Adipocyte (in vitro differentiated cells): ENCODE measurements at regions not wholly inside any gene's neighbourhood (a gene's known extent, or its start where the extent isn't known, plus 50 kb on each side); places are given as distances from the start of the nearest gene placed in this dataset.

Source experiments
- DNase-seq: peaks from one replicate; pipeline ENCODE4 v3.0.0-alpha.2; 2015; ENCODE audit warnings: low read depth
- H3K27me3 ChIP-seq: replicated peaks from 2 replicates; pipeline ENCODE4 v1.7.0; 2013; ENCODE audit warnings: mild to moderate bottlenecking, low read length, moderate library complexity; ENCODE audit not compliant: control insufficient read depth, insufficient read depth
- H3K36me3 ChIP-seq: 2 replicates; pipeline ENCODE4 v1.7.0; 2013; ENCODE audit warnings: low read length, mild to moderate bottlenecking, moderate library complexity; ENCODE audit not compliant: control insufficient read depth, insufficient read depth, severe bottlenecking
- H3K4me1 ChIP-seq: 2 replicates; pipeline ENCODE4 v1.7.0; 2013; ENCODE audit warnings: mild to moderate bottlenecking, low read length, moderate library complexity; ENCODE audit not compliant: control insufficient read depth, insufficient read depth
- H3K4me3 ChIP-seq: 2 replicates; pipeline ENCODE4 v1.7.0; 2013; ENCODE audit warnings: mild to moderate bottlenecking, low read length, moderate library complexity
- H3K9ac ChIP-seq: 2 replicates; pipeline ENCODE4 v1.7.0; 2013; ENCODE audit warnings: mild to moderate bottlenecking, low read length, moderate library complexity
- H3K9me3 ChIP-seq: 2 replicates; pipeline ENCODE4 v1.7.0; 2013; ENCODE audit warnings: mild to moderate bottlenecking, low read length, moderate library complexity; ENCODE audit not compliant: control insufficient read depth

GRCh38 chr9:97747201-97747965, 50.2 kb upstream of the XPA start:
- DNase-seq = peak; percentile 61
- Histone ChIP-seq H3K27me3 (peaks cover 55% of the 10 kb centered on the region), H3K4me1 (peaks cover 8% of the 10 kb centered on the region), H3K4me3 (no peak overlapping the region), H3K9me3 (peaks cover 20% of the 10 kb centered on the region), H3K9ac (no peak overlapping the region), H3K36me3 (no peaks in the 10 kb centered on the region)

GRCh38 chr9:97748525-97748924, 51.4 kb upstream of the XPA start:
- Histone ChIP-seq H3K9me3 (peaks cover 9% of the 10 kb centered on the region), H3K4me1 (peaks cover 8% of the 10 kb centered on the region), H3K27me3 (peaks cover 51% of the 10 kb centered on the region), H3K36me3 (no peaks in the 10 kb centered on the region), H3K9ac (no peak overlapping the region), H3K4me3 (no peak overlapping the region)
- DNase-seq = no peak

- peaks cover 8% of the 10 kb centered on the region for H3K4me1 ChIP-seq
- no peaks in the 10 kb centered on the region for H3K36me3 ChIP-seq
- H3K27me3 ChIP-seq = peaks cover 44% of the 10 kb centered on the region
- H3K9ac ChIP-seq = no peak overlapping the region
- peaks cover 8% of the 10 kb centered on the region for H3K9me3 ChIP-seq
- no peak overlapping the region for H3K4me3 ChIP-seq
- DNase-seq = no peak
Observed at GRCh38 chr9:97749928-97750327, 52.8 kb upstream of the XPA start.

- no peak overlapping the region for H3K9ac ChIP-seq
Observed at GRCh38 chr9:97751531-97751930, 54.4 kb upstream of the XPA start.

GRCh38 chr9:97752274-97752673, 55.1 kb upstream of the XPA start:
- H3K9me3 ChIP-seq = peaks cover 8% of the 10 kb centered on the region
- no peak overlapping the region for H3K9ac ChIP-seq
- peaks cover 5% of the 10 kb centered on the region for H3K4me1 ChIP-seq
- H3K36me3 ChIP-seq = no peaks in the 10 kb centered on the region
- peaks cover 35% of the 10 kb centered on the region for H3K27me3 ChIP-seq
- H3K4me3 ChIP-seq = no peak overlapping the region
- DNase-seq = no peak

More at GRCh38 chr9:97751531-97751930, 54.4 kb upstream of the XPA start:
- no peak for DNase-seq
- Histone ChIP-seq H3K4me3 (no peak overlapping the region), H3K4me1 (peaks cover 8% of the 10 kb centered on the region), H3K27me3 (peaks cover 31% of the 10 kb centered on the region), H3K36me3 (no peaks in the 10 kb centered on the region), H3K9me3 (peaks cover 8% of the 10 kb centered on the region)

- peaks cover 32% of the 10 kb centered on the region for H3K27me3 ChIP-seq
Observed at GRCh38 chr9:97753364-97753763, 56.2 kb upstream of the XPA start.

GRCh38 chr9:97753975-97754374, 56.8 kb upstream of the XPA start:
- no peaks in the 10 kb centered on the region for H3K36me3 ChIP-seq
- DNase-seq = no peak
- H3K9ac ChIP-seq = no peak overlapping the region
- H3K27me3 ChIP-seq = peaks cover 29% of the 10 kb centered on the region
- H3K4me1 ChIP-seq = peaks cover under 1% of the 10 kb centered on the region
- no peak overlapping the region for H3K4me3 ChIP-seq
- peaks cover 8% of the 10 kb centered on the region for H3K9me3 ChIP-seq

More at GRCh38 chr9:97753364-97753763, 56.2 kb upstream of the XPA start:
- Histone ChIP-seq H3K9ac (no peak overlapping the region), H3K4me3 (no peak overlapping the region), H3K9me3 (peaks cover 8% of the 10 kb centered on the region), H3K4me1 (no peaks in the 10 kb centered on the region), H3K36me3 (no peaks in the 10 kb centered on the region)
- DNase-seq = no peak

GRCh38 chr9:97755618-97756267, 58.6 kb upstream of the XPA start:
- Histone ChIP-seq H3K27me3 (peaks cover 26% of the 10 kb centered on the region), H3K9me3 (peaks cover 8% of the 10 kb centered on the region), H3K4me1 (peaks cover 18% of the 10 kb centered on the region), H3K36me3 (no peaks in the 10 kb centered on the region), H3K9ac (no peak overlapping the region), H3K4me3 (no peak overlapping the region)
- no peak for DNase-seq

GRCh38 chr9:97756991-97757390, 59.9 kb upstream of the XPA start:
- Histone ChIP-seq H3K36me3 (no peaks in the 10 kb centered on the region), H3K9me3 (peaks cover 8% of the 10 kb centered on the region), H3K4me3 (no peak overlapping the region), H3K9ac (no peak overlapping the region), H3K4me1 (peaks cover 29% of the 10 kb centered on the region), H3K27me3 (peaks cover 30% of the 10 kb centered on the region)
- no peak for DNase-seq

GRCh38 chr9:97758334-97758916, 61.3 kb upstream of the XPA start:
- H3K9me3 ChIP-seq = peaks cover 8% of the 10 kb centered on the region
- peaks cover 29% of the 10 kb centered on the region for H3K4me1 ChIP-seq
- no peak for DNase-seq
- no peak overlapping the region for H3K4me3 ChIP-seq
- peaks cover 36% of the 10 kb centered on the region for H3K27me3 ChIP-seq
- H3K36me3 ChIP-seq = no peaks in the 10 kb centered on the region
- H3K9ac ChIP-seq = no peak overlapping the region

- peak overlapping the region; percentile 59 for H3K9ac ChIP-seq
- no peak overlapping the region for H3K4me3 ChIP-seq
- peaks cover 28% of the 10 kb centered on the region for H3K27me3 ChIP-seq
- peaks cover 29% of the 10 kb centered on the region for H3K4me1 ChIP-seq
- peak; percentile 38 for DNase-seq
- no peaks in the 10 kb centered on the region for H3K36me3 ChIP-seq
- H3K9me3 ChIP-seq = peaks cover 2% of the 10 kb centered on the region
Observed at GRCh38 chr9:97759581-97760288, 62.6 kb upstream of the XPA start.
